GM18868 (cell line): ENCODE measurements at regions not wholly inside any gene's neighbourhood (a gene's known extent, or its start where the extent isn't known, plus 50 kb on each side); places are given as distances from the start of the nearest gene placed in this dataset.

Experiments
- ATAC-seq: cut with Tn5 transposase; IDR thresholded peaks from one replicate; pipeline ENCODE4 v1.9.1; 2021; ENCODE audit warnings: mild to moderate bottlenecking, moderate library complexity; ENCODE audit not compliant: unreplicated experiment

- peak; percentile 85 for ATAC-seq
These were observed 192.7 kb upstream of the PMEPA1 start for GRCh38 chr20:57902473-57902872.

DNA sequence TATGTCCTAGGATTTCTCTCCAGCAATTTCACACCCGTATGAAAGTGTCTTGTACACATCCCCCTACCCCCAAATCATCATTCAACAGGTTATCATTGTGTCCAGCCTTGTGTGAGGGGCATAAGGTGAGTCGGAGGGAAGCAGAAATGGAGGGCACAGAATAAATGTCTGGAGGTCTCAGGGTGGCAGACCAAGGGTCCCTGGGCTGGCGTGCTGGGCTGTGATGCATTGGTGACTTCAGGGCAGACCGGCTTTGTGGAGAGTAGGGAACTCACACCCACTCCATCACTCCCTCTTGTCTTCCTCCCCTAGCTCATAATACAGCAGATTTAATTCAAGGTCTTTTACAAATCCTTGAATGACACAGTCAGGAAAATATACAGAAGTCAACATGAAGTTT is 191.7 kb upstream of the PMEPA1 start:
- ATAC-seq = no peak

- no peak for ATAC-seq
These were observed 190.6 kb upstream of the PMEPA1 start for GRCh38 chr20:57900226-57900905.

DNA sequence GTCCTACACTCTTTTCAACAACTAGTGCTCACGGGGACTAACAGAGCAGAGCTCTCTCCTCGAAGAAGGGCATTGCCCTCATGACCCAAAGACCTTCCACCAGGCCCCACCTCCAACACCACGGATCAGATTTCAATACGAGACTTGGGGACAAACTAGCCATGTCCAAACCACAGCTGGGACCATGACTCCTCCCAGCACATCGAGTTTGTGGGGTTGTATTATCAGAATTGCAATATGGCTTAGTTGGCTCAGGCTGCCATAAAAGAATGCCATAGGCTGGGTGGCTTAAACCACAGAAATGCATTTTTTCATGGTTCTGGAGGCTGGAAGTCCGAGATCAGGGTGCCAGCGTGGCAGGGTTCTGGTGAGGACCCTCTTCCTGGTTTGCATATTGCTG is 189.7 kb upstream of the PMEPA1 start:
- ATAC-seq = no peak

- no peak for ATAC-seq
These were observed 188.5 kb upstream of the PMEPA1 start for GRCh38 chr20:57898332-57898731.

DNA sequence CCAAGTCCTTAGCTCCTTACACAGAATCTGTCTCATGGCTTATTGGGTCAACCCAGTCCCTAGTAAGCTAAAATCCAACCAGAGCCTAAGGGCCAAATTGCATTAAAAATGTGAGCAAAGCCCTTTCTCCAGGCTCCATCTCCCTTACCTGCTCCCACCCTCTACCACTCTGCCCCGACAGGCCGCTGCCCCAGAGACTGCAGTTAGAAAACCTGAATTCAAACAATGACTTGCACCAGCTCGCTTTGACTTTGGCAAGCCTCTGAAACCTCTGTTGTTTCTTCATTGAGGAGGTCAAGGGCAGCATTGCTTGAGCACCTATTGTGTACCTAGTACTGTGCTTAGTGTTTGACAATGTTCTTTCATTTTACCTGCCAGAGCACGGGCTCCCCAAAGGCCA is 188.1 kb upstream of the PMEPA1 start:
- no peak for ATAC-seq

DNA sequence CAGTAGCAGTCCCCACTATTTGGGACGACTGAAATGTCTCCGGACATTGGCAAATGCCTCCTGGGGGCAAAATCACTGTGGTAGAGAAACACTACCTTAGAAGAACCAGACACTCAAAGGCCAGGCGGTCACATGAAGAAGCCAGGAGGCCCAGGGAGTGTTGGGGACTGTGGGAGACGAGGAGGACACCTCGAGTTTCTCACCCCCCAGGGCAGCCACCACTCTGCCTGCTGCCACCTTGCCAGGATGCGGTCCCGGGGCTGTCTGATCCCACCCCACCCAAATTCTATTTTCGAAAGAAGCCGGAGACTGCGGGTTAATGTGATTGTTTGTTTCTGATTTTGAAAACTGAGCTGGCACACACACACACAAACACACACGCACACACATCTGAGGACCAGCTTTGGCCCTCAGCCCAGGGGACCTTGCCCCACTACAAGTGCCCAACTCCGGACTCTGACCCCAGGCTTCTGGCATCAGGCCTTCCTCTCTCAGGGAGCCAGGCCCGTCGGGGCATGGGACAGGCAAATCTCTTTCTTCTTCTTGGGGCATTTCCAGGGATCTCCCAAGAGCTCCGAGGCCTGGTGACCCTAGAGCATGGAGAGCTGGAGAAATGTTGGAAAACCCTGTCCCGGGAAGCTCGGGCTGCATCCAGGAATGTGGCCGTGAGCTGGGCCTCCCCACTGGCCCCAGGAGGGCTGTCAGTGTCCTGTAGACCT is 187.5 kb upstream of the PMEPA1 start:
- no peak for ATAC-seq

- ATAC-seq = no peak
These were observed 186.7 kb upstream of the PMEPA1 start for GRCh38 chr20:57896563-57896962.

GRCh38 chr20:57896017-57896416 is 186.2 kb upstream of the PMEPA1 start:
- no peak for ATAC-seq

DNA sequence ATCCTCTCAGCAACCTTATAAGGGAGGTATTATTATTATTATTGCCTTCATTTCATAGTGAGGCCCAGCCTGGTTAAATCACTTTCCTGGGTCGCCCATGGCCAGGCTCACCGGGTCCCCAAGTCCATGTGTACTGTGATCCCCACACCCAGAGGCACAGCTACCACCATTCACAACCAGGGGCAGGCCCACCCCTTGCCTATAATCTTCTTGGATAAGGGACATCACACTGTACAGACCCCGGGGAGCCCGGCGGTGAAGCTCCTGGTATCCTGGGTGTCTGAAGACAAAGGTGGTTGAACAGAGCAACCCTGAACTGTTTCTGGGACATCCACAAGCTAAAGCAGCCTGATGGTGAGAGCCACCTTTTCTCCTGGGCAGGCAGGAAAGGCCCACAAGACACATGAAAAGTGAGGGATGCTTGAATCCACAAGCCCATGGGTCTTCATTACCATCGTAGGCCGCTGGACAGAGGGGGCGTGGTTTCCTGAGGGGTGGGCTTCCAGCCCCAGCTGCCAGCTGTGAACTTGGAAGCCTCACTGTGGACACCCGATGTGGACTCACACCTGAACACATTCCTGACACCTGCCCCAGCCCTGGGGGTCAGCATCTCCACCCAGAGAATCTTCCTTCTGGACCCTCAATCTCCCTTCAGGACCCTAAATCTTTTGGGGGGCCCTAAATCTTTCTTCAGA is 185.5 kb upstream of the PMEPA1 start:
- no peak for ATAC-seq

- ATAC-seq = no peak
These were observed 184.7 kb upstream of the PMEPA1 start for GRCh38 chr20:57894522-57894921.

DNA sequence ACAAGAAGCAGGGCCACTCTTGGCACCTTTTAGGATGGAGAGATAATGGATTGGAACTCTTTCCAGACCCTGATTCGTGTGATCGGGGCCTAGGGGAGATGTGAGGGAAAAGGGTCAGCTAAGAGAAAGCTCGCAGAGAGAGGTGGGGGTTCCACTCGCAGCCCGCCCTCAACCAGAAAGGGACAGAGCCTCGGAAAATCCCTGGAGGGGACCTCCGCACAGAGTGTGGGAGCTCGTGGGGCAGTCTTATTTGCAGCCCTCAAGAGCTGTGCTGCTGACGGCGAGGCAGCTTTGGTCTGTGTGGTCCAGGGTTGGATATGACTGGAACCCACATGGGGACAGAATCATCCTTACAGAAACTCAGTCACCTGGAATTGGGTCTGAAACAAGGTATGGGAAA is 184.3 kb upstream of the PMEPA1 start:
- no peak for ATAC-seq

- ATAC-seq = no peak
These were observed 183.7 kb upstream of the PMEPA1 start for GRCh38 chr20:57893366-57893999.

- ATAC-seq = no peak
These were observed 182.7 kb upstream of the PMEPA1 start for GRCh38 chr20:57892471-57892870.

GRCh38 chr20:57891014-57891413 is 181.2 kb upstream of the PMEPA1 start:
- ATAC-seq = no peak

- ATAC-seq = no peak
These were observed 180.5 kb upstream of the PMEPA1 start for GRCh38 chr20:57890202-57890800.

DNA sequence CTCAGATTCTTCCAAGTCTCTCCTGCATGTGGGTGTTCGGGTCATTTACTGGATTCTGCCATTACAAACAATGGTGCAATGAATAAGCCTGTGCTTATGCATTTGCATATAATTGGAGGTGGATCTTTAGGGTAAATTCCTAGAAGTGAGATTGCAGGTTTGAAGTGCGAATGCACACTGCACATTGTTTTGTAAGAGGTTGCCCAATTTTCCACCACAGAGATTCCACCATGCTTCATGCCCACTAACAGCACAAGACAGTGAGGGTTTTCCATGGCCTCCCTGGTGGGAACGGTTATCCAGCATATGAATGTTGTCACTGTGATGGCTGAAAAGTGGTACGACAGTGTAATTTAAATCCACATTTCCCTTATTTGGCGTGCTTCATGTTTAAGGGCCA is 178.8 kb upstream of the PMEPA1 start:
- no peak for ATAC-seq

- no peak for ATAC-seq
These were observed 175.1 kb upstream of the PMEPA1 start for GRCh38 chr20:57884956-57885355.

DNA sequence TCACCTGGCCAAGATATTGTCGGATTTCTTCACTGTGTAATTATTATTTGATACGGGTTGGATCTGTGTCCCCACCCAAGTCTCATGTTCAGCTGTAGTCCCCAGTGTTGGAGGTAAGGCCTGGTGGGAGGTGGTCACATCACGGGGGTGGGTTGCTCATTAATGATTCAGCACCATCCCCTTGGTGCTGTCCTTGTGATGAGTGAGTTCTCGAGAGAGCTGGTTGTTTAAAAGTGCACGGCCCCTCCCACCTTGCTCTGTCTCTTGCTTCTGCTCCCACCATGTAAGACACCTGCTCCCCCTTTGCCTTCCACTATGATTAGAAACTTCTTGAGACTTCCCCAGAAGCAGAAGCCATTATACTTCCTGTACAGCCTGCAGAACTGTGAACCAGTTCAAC is 173.9 kb upstream of the PMEPA1 start:
- no peak for ATAC-seq

- ATAC-seq = no peak
These were observed 173.4 kb upstream of the PMEPA1 start for GRCh38 chr20:57883224-57883623.

DNA sequence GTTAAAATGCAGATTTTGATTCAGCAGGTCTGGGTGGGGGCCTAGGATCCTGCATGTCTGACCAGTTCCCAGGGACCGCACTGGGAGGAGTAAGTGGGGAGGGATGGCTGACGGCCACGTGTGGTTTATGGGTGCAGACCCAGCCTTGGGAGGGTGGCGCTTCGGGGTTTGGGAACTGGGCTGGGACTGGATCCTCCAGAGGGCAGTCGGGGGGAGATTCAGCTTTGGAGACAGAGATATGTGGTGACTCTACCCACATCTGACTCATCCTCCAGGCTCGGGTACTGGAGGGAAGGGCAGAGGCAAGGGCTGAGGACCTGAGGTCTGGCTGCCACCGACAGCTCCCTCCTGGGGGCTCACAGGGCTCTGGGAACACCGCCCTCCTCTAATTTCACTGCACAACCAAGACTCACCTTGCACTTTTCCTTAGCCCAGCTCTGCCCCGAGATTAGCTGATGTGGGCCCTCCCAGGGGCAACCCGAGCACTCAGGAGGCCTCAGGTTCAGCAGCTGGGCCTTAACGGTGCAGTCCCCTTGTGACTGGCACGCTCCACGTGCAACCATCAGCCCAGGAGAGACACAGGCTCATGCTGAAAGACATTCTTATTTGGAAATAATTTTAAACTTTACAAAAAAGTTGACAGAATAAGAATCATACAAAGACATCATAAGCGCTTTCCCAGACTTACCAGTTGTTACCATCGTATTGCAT is 172.8 kb upstream of the PMEPA1 start:
- ATAC-seq = no peak
